OCI-LY7 (cell line): ENCODE measurements at regions not wholly inside any gene's neighbourhood (a gene's known extent, or its start where the extent isn't known, plus 50 kb on each side); places are given as distances from the start of the nearest gene placed in this dataset.

Experiments used
- BruUV-seq: library from RNA; stranded (reverse); fragments of 400-500 nt; replicated peaks from 2 replicates; lab custom pipeline; 2021; lab: Mats Ljungman, UMichigan
- CTCF ChIA-PET: fragments of 300-600 bp; sonication (Branson Sonifier 250); formaldehyde crosslinking; loops from one replicate; lab custom pipeline; 2022; ENCODE audit warnings: antibody characterized with exemption; ENCODE audit not compliant: unreplicated experiment; lab: Charles Lee
- POLR2A ChIA-PET: fragments of 300-600 bp; sonication (Branson Sonifier 250); formaldehyde crosslinking; loops from one replicate; lab custom pipeline; 2022; ENCODE audit warnings: antibody characterized with exemption; lab: Charles Lee
- DNase-seq: peaks from one replicate; pipeline ENCODE4 v3.0.0-alpha.2; 2015; ENCODE audit warnings: low spot score
- H2AFZ ChIP-seq: fragments of 200-600 bp; sonication (generic), shearing (Covaris generic); 2 replicates; pipeline ENCODE4 v1.6.1; 2014; ENCODE audit warnings: mild to moderate bottlenecking, antibody characterized with exemption, low read length, moderate library complexity
- H3K27ac ChIP-seq: fragments of 200-600 bp; sonication (generic); 2 replicates; pipeline ENCODE4 v1.5.1; 2014; ENCODE audit warnings: mixed run types, low read depth, mild to moderate bottlenecking, moderate library complexity, low read length, inconsistent platforms; ENCODE audit not compliant: poor library complexity, severe bottlenecking
- H3K36me3 ChIP-seq: fragments of 200-600 bp; sonication (generic); 2 replicates; pipeline ENCODE4 v1.6.1; 2014; ENCODE audit warnings: mild to moderate bottlenecking, antibody characterized with exemption, low read length, moderate library complexity, mixed read lengths; ENCODE audit not compliant: insufficient read depth
- H3K4me1 ChIP-seq: fragments of 200-600 bp; sonication (generic); 2 replicates; pipeline ENCODE4 v1.5.1; 2014; ENCODE audit warnings: mild to moderate bottlenecking, low read length; ENCODE audit not compliant: insufficient read depth, poor library complexity, severe bottlenecking
- H3K4me2 ChIP-seq: fragments of 200-600 bp; sonication (generic); 2 replicates; pipeline ENCODE4 v1.6.1; 2014; ENCODE audit warnings: mild to moderate bottlenecking, low read length
- H3K4me3 ChIP-seq: fragments of 200-600 bp; sonication (generic); 2 replicates; pipeline ENCODE4 v1.5.1; 2014; ENCODE audit warnings: mild to moderate bottlenecking, low read depth, low read length; ENCODE audit not compliant: poor library complexity, severe bottlenecking
- H3K79me2 ChIP-seq: fragments of 200-600 bp; sonication (generic); 2 replicates; pipeline ENCODE4 v1.6.1; 2016; ENCODE audit warnings: low read depth, mild to moderate bottlenecking, low read length, moderate library complexity, mixed read lengths; ENCODE audit not compliant: insufficient read depth
- H3K9me2 ChIP-seq: fragments of 200-600 bp; sonication (generic); 2 replicates; pipeline ENCODE4 v1.6.1; 2016; ENCODE audit warnings: mild to moderate bottlenecking, low read length, mixed read lengths; ENCODE audit not compliant: insufficient read depth
- H3K9me3 ChIP-seq: fragments of 200-600 bp; sonication (generic); 2 replicates; pipeline ENCODE4 v1.6.1; 2014; ENCODE audit warnings: mild to moderate bottlenecking, mixed run types, low read length, mixed read lengths
- H4K20me1 ChIP-seq: fragments of 200-600 bp; sonication (generic); 2 replicates; pipeline ENCODE4 v1.6.1; 2014; ENCODE audit warnings: mild to moderate bottlenecking, antibody characterized with exemption, low read length, moderate library complexity, mixed read lengths; ENCODE audit not compliant: insufficient read depth
- EZH2phosphoT487 ChIP-seq: fragments of 200-600 bp; sonication (generic); IDR thresholded peaks from 2 replicates; pipeline ENCODE4 v1.6.1; 2018; ENCODE audit warnings: low read depth, borderline replicate concordance, mild to moderate bottlenecking, mixed run types, antibody characterized with exemption, low read length, moderate library complexity, mixed read lengths
- intact Hi-C: fragments of 100-400 bp; cut with micrococcal nuclease; formaldehyde crosslinking; loops from one replicate; pipeline ENCODE4 v1.10.0; 2022; ENCODE audit not compliant: unreplicated experiment
- TF ChIP-seq, protein P1 (sequence below): fragments of 200-600 bp; sonication (generic); conservative IDR thresholded peaks from 2 replicates; pipeline ENCODE4 v1.5.1; 2014; ENCODE audit warnings: mild to moderate bottlenecking, antibody characterized with exemption, low read length, moderate library complexity, mixed read lengths

- no peak for DNase-seq
- intact Hi-C loops, result no loop called here
- TF ChIP-seq EZH2phosphoT487, result no peak
- TF ChIP-seq, protein P1, sequence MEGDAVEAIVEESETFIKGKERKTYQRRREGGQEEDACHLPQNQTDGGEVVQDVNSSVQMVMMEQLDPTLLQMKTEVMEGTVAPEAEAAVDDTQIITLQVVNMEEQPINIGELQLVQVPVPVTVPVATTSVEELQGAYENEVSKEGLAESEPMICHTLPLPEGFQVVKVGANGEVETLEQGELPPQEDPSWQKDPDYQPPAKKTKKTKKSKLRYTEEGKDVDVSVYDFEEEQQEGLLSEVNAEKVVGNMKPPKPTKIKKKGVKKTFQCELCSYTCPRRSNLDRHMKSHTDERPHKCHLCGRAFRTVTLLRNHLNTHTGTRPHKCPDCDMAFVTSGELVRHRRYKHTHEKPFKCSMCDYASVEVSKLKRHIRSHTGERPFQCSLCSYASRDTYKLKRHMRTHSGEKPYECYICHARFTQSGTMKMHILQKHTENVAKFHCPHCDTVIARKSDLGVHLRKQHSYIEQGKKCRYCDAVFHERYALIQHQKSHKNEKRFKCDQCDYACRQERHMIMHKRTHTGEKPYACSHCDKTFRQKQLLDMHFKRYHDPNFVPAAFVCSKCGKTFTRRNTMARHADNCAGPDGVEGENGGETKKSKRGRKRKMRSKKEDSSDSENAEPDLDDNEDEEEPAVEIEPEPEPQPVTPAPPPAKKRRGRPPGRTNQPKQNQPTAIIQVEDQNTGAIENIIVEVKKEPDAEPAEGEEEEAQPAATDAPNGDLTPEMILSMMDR, result no peak
- H3K36me3 ChIP-seq, result no peaks in the 10 kb centered on the region
- no peaks in the 10 kb centered on the region for H3K4me1 ChIP-seq
- no peak overlapping the region for H3K27ac ChIP-seq
- ChIA-PET POLR2A (no interaction called here), CTCF (no interaction called here)
- no peaks in the 10 kb centered on the region for H3K9me2 ChIP-seq
- H4K20me1 ChIP-seq, result no peaks in the 10 kb centered on the region
- H3K79me2 ChIP-seq, result no peaks in the 10 kb centered on the region
- no TSS peak for BruUV-seq
- no peaks in the 10 kb centered on the region for H3K9me3 ChIP-seq
- H2AFZ ChIP-seq, result no peak overlapping the region
- no peak overlapping the region for H3K4me2 ChIP-seq
- H3K4me3 ChIP-seq, result no peak overlapping the region
Measured at GRCh38 chr4:115834441-115834840, 721.0 kb upstream of the NDST4 start.

GRCh38 chr4:115824630-115825029, 711.2 kb upstream of the NDST4 start:
- Histone ChIP-seq H3K27ac (no peak overlapping the region), H3K4me1 (no peaks in the 10 kb centered on the region), H3K4me3 (no peak overlapping the region), H2AFZ (no peak overlapping the region), H3K36me3 (no peaks in the 10 kb centered on the region), H3K4me2 (no peak overlapping the region), H3K9me2 (no peaks in the 10 kb centered on the region), H3K79me2 (no peaks in the 10 kb centered on the region), H3K9me3 (no peaks in the 10 kb centered on the region), H4K20me1 (no peaks in the 10 kb centered on the region)
- BruUV-seq, result no TSS peak
- ChIA-PET CTCF (no interaction called here), POLR2A (no interaction called here)
- intact Hi-C loops, result no loop called here
- DNase-seq, result no peak
- no peak for TF ChIP-seq EZH2phosphoT487
- TF ChIP-seq, protein P1, result no peak

- DNase-seq, result no peak
- H3K36me3 ChIP-seq, result no peaks in the 10 kb centered on the region
- H2AFZ ChIP-seq, result no peak overlapping the region
- H3K4me1 ChIP-seq, result no peaks in the 10 kb centered on the region
- no peaks in the 10 kb centered on the region for H3K79me2 ChIP-seq
- no peak overlapping the region for H3K4me2 ChIP-seq
- H3K4me3 ChIP-seq, result no peak overlapping the region
- intact Hi-C loops, result no loop called here
- CTCF ChIA-PET, result no interaction called here
- POLR2A ChIA-PET, result interaction anchor here (0.5 kb wide), 1 partner anchor 894 kb away, joined by 5 read pairs; no protein-coding TSS in a partner anchor
- TF ChIP-seq, protein P1, result no peak
- TF ChIP-seq EZH2phosphoT487, result no peak
- H3K9me2 ChIP-seq, result no peaks in the 10 kb centered on the region
- no peaks in the 10 kb centered on the region for H3K9me3 ChIP-seq
- BruUV-seq, result no TSS peak
- H3K27ac ChIP-seq, result no peak overlapping the region
- H4K20me1 ChIP-seq, result no peaks in the 10 kb centered on the region
Measured at GRCh38 chr4:115803825-115804224, 690.4 kb upstream of the NDST4 start.
